GM12878 (cell line): ENCODE measurements at regions not wholly inside any gene's neighbourhood (a gene's known extent, or its start where the extent isn't known, plus 50 kb on each side); places are given as distances from the start of the nearest gene placed in this dataset.

Source experiments
- ATAC-seq: fragments of 200-7000 bp; cut with Tn5 transposase; 3 replicates; pipeline ENCODE4 v1.9.1; 2020; ENCODE audit warnings: mild to moderate bottlenecking, moderate library complexity
- BruUV-seq: library from RNA; stranded (reverse); fragments of 400-500 nt; replicated peaks from 2 replicates; lab custom pipeline; 2021; lab: Mats Ljungman, UMichigan
- CTCF ChIA-PET: fragments of 300-600 bp; sonication (Branson Sonifier 250); formaldehyde crosslinking; extraction: SDS; loops from one replicate; lab custom pipeline; 2021; ENCODE audit warnings: inconsistent platforms; lab: Yijun Ruan, JAX
- POLR2A ChIA-PET: fragments of 350-600 bp; formaldehyde crosslinking; extraction: SDS; loops from one replicate; lab custom pipeline; 2021; ENCODE audit warnings: inconsistent platforms; lab: Charles Lee
- RAD21 ChIA-PET: fragments of 300-600 bp; sonication (Branson Sonifier 250); formaldehyde crosslinking; loops from one replicate; lab custom pipeline; 2023; ENCODE audit warnings: antibody characterized with exemption; ENCODE audit not compliant: unreplicated experiment; lab: Charles Lee
- SMC1A ChIA-PET: fragments of 300-600 bp; sonication (Branson Sonifier 250); formaldehyde crosslinking; loops from one replicate; lab custom pipeline; 2023; ENCODE audit not compliant: unreplicated experiment, uncharacterized antibody; lab: Charles Lee
- DNase-seq: peaks from one replicate; pipeline ENCODE4 v3.0.0-alpha.2; 2011; ENCODE audit warnings: low read depth, low spot score
- FAIRE-seq: peaks from 3 replicates; lab custom pipeline; 2011; peaks lifted over from hg19 to GRCh38; lab: Jason Lieb, UNC
- H2AFZ ChIP-seq: 2 replicates; pipeline ENCODE4 v1.6.0; 2011; ENCODE audit warnings: low read depth, low read length, control low read depth; ENCODE audit not compliant: control insufficient read depth
- H3K27ac ChIP-seq: 2 replicates; pipeline ENCODE4 v1.5.1; 2011; ENCODE audit warnings: control low read depth; ENCODE audit not compliant: control insufficient read depth, insufficient read depth
- H3K27me3 ChIP-seq, 2 experiments: replicated peaks in 1 of 2; 2 replicates each; pipeline versions ENCODE4 v1.6.0 to v1.6.1; 2011; ENCODE audit warnings: low read length in 1 of 2; ENCODE audit not compliant: control insufficient read depth in 2 of 2, insufficient read depth in 2 of 2
- H3K36me3 ChIP-seq, 2 experiments: 2 replicates each; pipeline ENCODE4 v1.5.1; 2011; ENCODE audit warnings: low read length in 1 of 2; ENCODE audit not compliant: control insufficient read depth in 2 of 2, insufficient read depth in 2 of 2
- H3K4me1 ChIP-seq: 2 replicates; pipeline ENCODE4 v1.6.1; 2011; ENCODE audit warnings: mild to moderate bottlenecking, low read length, moderate library complexity, mixed read lengths; ENCODE audit not compliant: control insufficient read depth, insufficient read depth
- H3K4me2 ChIP-seq: 2 replicates; pipeline ENCODE4 v1.6.0; 2011; ENCODE audit warnings: control low read depth; ENCODE audit not compliant: control insufficient read depth, insufficient read depth
- H3K4me3 ChIP-seq: fragments of 200-600 bp; sonication (generic); 2 replicates; pipeline ENCODE4 v1.5.1; 2016
- H3K79me2 ChIP-seq: 2 replicates; pipeline ENCODE4 v1.6.0; 2011; ENCODE audit warnings: low read length; ENCODE audit not compliant: control insufficient read depth, insufficient read depth
- H3K9ac ChIP-seq: 2 replicates; pipeline ENCODE4 v1.8.0; 2011; ENCODE audit warnings: low read length, control low read depth, mixed read lengths; ENCODE audit not compliant: control insufficient read depth, insufficient read depth
- H3K9me3 ChIP-seq: replicated peaks from 3 replicates; pipeline ENCODE4 v1.5.1; 2011; ENCODE audit warnings: mild to moderate bottlenecking, low read length; ENCODE audit not compliant: control insufficient read depth, insufficient read depth
- H4K20me1 ChIP-seq: 2 replicates; pipeline ENCODE4 v1.6.0; 2011; ENCODE audit not compliant: control insufficient read depth, insufficient read depth
- ASH2L ChIP-seq: fragments of 300-600, 200-600 bp; sonication (generic); IDR thresholded peaks from 2 replicates; pipeline ENCODE4 v1.6.1; 2017; ENCODE audit warnings: low read depth, mild to moderate bottlenecking, borderline replicate concordance
- EED ChIP-seq: sonication (generic); IDR thresholded peaks from 2 replicates; pipeline ENCODE4 v1.6.1; 2016; ENCODE audit warnings: antibody characterized with exemption, low read depth
- FOXK2 ChIP-seq: fragments of 450-650 bp; IDR thresholded peaks from 2 replicates; pipeline ENCODE4 v1.6.1; 2017; ENCODE audit warnings: mild to moderate bottlenecking, moderate library complexity
- HDAC2 ChIP-seq: fragments of 200-600 bp; sonication (generic); IDR thresholded peaks from 2 replicates; pipeline ENCODE4 v1.6.1; 2017
- MYB ChIP-seq: fragments of 150-350 bp; IDR thresholded peaks from 2 replicates; pipeline ENCODE4 v1.6.1; 2014; ENCODE audit warnings: mild to moderate bottlenecking, low read depth, low read length, borderline replicate concordance
- PAX8 ChIP-seq: fragments of 450-650 bp; IDR thresholded peaks from 2 replicates; pipeline ENCODE4 v1.6.1; 2017; ENCODE audit warnings: mild to moderate bottlenecking, moderate library complexity
- SMARCA5 ChIP-seq: fragments of 450-650 bp; IDR thresholded peaks from 2 replicates; pipeline ENCODE4 v1.6.1; 2017; ENCODE audit warnings: mild to moderate bottlenecking
- TARDBP ChIP-seq: IDR thresholded peaks from 2 replicates; pipeline ENCODE4 v1.6.1; 2016; ENCODE audit warnings: borderline replicate concordance
- TBL1XR1 ChIP-seq: IDR thresholded peaks from 2 replicates; pipeline ENCODE4 v1.6.1; 2012; ENCODE audit warnings: low read depth, low read length, improper control_type of control experiment
- TCF7 ChIP-seq: IDR thresholded peaks from 2 replicates; pipeline ENCODE4 v1.6.1; 2014; ENCODE audit warnings: antibody characterized with exemption, borderline replicate concordance
- WGBS: methylation state at CpG from one replicate; pipeline ENCODE4 v1.1.6; 2016; ENCODE audit warnings: low lambda C conversion rate; ENCODE audit not compliant: insufficient replicate concordance, insufficient coverage; ENCODE audit errors: missing lambda C conversion rate; 5-methylcytosine and 5-hydroxymethylcytosine counted together
- in situ Hi-C: fragments of 300-500 bp; cut with MboI; formaldehyde crosslinking; loops from 9 replicates; pipeline ENCODE4 v1.14.3; 2018; ENCODE audit warnings: mixed read lengths
- intact Hi-C: fragments of 100-400 bp; cut with micrococcal nuclease; formaldehyde crosslinking; loops from one replicate; pipeline ENCODE4 v1.14.2; 2022; ENCODE audit not compliant: unreplicated experiment
- TF ChIP-seq, protein P1 (sequence below): IDR thresholded peaks from 2 replicates; pipeline ENCODE4 v1.6.1; 2012; ENCODE audit warnings: low read depth, low read length, improper control_type of control experiment
- TF ChIP-seq, protein P2 (sequence below): fragments of 450-650 bp; IDR thresholded peaks from 2 replicates; pipeline ENCODE4 v1.6.1; 2017; ENCODE audit warnings: mild to moderate bottlenecking, low read depth, inconsistent platforms; ENCODE audit not compliant: poor library complexity, severe bottlenecking
- TF ChIP-seq, protein P3 (sequence below): fragments of 450-650 bp; IDR thresholded peaks from 2 replicates; pipeline ENCODE4 v1.6.1; 2018; ENCODE audit warnings: mild to moderate bottlenecking, low read depth, moderate library complexity; ENCODE audit not compliant: partially characterized antibody

DNA sequence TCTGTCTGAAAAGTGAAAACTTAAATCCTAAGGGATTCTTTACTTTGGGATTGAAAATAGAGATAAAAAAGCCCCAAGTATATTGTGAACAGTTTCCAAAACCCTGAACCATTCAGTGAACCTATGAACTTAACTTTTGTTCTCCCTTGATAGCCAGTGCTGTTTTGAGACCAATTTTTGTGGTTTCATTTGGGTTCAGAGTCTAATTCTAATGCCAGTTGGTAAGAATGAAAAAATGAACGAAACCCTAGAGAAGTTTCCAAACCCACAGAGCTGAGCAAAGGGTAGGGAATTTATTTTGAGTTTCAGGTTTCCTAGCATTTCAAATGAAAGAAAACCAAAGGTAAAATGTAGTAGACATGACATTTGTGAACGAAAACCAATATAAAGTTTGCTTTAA, 1366.8 kb downstream of the EFNA5 start:
- ChIA-PET RAD21 (no interaction called here), SMC1A (interaction anchor here (1.7 kb wide), 1 partner anchor 14 kb away, joined by 6 read pairs; no protein-coding TSS in a partner anchor), POLR2A (no interaction called here), CTCF (no interaction called here)
- H3K36me3 ChIP-seq = no peaks in the 10 kb centered on the region
- no peak for ATAC-seq
- intact Hi-C loops (no loop called here), in situ Hi-C loops (no loop called here)
- H3K79me2 ChIP-seq = no peaks in the 10 kb centered on the region
- no peak overlapping the region for H2AFZ ChIP-seq
- no peak for TF ChIP-seq SMARCA5
- TF ChIP-seq TARDBP = no peak
- H3K4me3 ChIP-seq = no peak overlapping the region
- no peaks in the 10 kb centered on the region for H3K4me1 ChIP-seq
- no peak overlapping the region for H3K4me2 ChIP-seq
- no peaks in the 10 kb centered on the region for H3K27me3 ChIP-seq
- H4K20me1 ChIP-seq = no peaks in the 10 kb centered on the region
- H3K9me3 ChIP-seq = no peaks in the 10 kb centered on the region
- no peak overlapping the region for H3K9ac ChIP-seq
- no peak overlapping the region for H3K27ac ChIP-seq
- FAIRE-seq = no peak
- DNase-seq = no peak
- WGBS = 0% methylated on average over 2 of the region's 2 CpGs
- no TSS peak for BruUV-seq

DNA sequence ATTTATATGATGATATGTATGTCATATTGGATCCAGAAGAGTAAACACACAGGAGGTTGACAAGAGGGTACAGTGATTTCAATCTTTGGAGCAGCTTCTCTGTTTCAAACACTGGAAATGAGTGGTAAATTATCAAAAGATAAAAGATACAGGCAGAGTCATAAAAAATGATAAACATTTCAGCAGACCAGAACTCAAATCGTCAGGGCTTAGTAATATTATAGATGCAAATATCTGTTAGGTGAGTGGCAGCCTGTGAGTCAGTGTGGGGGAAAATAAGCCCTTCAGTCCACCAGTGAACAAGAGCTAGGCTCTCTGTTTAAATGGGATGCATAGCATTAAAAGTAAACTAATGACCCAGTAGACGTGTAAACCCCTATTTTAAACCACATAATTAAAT, 1378.1 kb downstream of the EFNA5 start:
- Histone ChIP-seq H3K9ac (no peak overlapping the region), H3K36me3 (no peaks in the 10 kb centered on the region), H3K9me3 (no peaks in the 10 kb centered on the region), H4K20me1 (no peaks in the 10 kb centered on the region), H3K4me1 (no peaks in the 10 kb centered on the region), H3K27ac (no peak overlapping the region), H3K4me3 (no peak overlapping the region), H3K4me2 (no peak overlapping the region), H3K27me3 (no peaks in the 10 kb centered on the region), H2AFZ (no peak overlapping the region), H3K79me2 (no peaks in the 10 kb centered on the region)
- ATAC-seq (no peak), FAIRE-seq (no peak), DNase-seq (no peak)
- CTCF ChIA-PET = interaction anchor here (1.4 kb wide), 1 partner anchor 23 kb away, joined by 5 read pairs; no protein-coding TSS in a partner anchor
- intact Hi-C loops = no loop called here
- POLR2A ChIA-PET = no interaction called here
- 2% methylated on average over 2 of the region's 2 CpGs for WGBS
- RAD21 ChIA-PET = no interaction called here
- BruUV-seq = no TSS peak
- in situ Hi-C loops = no loop called here
- SMC1A ChIA-PET = interaction anchor here (1.2 kb wide), 1 partner anchor 10 kb away, joined by 3 read pairs; no protein-coding TSS in a partner anchor
- TF ChIP-seq HDAC2 (no peak), EED (no peak), FOXK2 (no peak), TCF7 (no peak), SMARCA5 (no peak), ASH2L (no peak), MYB (no peak), PAX8 (no peak), TBL1XR1 (no peak)
- TF ChIP-seq, protein P1, sequence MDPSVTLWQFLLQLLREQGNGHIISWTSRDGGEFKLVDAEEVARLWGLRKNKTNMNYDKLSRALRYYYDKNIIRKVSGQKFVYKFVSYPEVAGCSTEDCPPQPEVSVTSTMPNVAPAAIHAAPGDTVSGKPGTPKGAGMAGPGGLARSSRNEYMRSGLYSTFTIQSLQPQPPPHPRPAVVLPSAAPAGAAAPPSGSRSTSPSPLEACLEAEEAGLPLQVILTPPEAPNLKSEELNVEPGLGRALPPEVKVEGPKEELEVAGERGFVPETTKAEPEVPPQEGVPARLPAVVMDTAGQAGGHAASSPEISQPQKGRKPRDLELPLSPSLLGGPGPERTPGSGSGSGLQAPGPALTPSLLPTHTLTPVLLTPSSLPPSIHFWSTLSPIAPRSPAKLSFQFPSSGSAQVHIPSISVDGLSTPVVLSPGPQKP = no peak
- TF ChIP-seq, protein P2, sequence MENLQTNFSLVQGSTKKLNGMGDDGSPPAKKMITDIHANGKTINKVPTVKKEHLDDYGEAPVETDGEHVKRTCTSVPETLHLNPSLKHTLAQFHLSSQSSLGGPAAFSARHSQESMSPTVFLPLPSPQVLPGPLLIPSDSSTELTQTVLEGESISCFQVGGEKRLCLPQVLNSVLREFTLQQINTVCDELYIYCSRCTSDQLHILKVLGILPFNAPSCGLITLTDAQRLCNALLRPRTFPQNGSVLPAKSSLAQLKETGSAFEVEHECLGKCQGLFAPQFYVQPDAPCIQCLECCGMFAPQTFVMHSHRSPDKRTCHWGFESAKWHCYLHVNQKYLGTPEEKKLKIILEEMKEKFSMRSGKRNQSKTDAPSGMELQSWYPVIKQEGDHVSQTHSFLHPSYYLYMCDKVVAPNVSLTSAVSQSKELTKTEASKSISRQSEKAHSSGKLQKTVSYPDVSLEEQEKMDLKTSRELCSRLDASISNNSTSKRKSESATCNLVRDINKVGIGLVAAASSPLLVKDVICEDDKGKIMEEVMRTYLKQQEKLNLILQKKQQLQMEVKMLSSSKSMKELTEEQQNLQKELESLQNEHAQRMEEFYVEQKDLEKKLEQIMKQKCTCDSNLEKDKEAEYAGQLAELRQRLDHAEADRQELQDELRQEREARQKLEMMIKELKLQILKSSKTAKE = no peak
- TF ChIP-seq, protein P3, sequence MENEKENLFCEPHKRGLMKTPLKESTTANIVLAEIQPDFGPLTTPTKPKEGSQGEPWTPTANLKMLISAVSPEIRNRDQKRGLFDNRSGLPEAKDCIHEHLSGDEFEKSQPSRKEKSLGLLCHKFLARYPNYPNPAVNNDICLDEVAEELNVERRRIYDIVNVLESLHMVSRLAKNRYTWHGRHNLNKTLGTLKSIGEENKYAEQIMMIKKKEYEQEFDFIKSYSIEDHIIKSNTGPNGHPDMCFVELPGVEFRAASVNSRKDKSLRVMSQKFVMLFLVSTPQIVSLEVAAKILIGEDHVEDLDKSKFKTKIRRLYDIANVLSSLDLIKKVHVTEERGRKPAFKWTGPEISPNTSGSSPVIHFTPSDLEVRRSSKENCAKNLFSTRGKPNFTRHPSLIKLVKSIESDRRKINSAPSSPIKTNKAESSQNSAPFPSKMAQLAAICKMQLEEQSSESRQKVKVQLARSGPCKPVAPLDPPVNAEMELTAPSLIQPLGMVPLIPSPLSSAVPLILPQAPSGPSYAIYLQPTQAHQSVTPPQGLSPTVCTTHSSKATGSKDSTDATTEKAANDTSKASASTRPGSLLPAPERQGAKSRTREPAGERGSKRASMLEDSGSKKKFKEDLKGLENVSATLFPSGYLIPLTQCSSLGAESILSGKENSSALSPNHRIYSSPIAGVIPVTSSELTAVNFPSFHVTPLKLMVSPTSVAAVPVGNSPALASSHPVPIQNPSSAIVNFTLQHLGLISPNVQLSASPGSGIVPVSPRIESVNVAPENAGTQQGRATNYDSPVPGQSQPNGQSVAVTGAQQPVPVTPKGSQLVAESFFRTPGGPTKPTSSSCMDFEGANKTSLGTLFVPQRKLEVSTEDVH = no peak
